Right renal cortex interstitium (tissue), 3 donors: ENCODE measurements at regions not wholly inside any gene's neighbourhood (a gene's known extent, or its start where the extent isn't known, plus 50 kb on each side); places are given as distances from the start of the nearest gene placed in this dataset.

Source experiments
- DNase-seq, 3 donors: peaks; one replicate each; pipeline ENCODE4 v3.0.0-alpha.2; 2013; ENCODE audit warnings: low read depth in 3 of 3, low spot score in 2 of 3

DNA sequence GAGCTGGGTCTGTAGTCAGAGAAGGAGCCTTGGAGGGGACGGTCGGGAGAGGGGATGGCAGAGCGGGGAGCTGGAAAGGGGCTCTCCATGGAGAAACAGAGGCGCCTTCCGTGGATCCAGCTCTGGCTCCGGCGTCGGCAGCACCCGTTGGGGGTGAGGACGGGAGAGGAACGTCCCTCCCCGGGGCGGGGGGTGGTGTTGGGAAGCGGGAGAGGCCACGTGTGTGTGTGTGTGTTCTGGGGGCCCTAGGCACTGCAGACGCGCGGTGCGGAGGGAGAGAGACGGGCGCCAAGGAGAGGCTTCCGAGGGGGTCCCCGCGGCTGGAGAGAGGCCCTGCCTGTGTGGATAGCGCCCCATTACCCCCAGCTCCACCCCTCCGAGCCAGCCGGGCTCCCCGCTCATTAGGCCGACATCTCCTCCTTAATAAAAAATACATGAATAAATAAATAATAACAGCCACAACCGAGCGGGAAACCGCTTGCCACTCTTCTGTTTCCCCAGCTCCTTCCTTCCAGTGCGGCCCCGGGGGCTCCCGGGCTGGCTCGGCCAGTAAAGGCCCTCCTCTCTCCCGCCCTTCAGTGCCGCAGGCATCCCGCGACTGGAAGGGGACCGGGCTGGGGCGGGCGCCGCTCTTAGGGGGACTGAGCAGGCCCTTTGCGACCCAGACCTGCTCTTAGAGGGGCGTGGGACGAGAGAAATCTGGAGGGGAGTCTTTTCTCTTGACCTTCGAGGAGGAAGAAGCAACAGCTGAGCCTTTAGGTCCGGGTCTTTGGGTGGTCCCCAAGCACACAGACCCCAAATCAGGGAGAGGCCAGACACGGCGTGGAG lies 71.3 kb upstream of the ARAP3 start:
- DNase-seq = no peak

DNA sequence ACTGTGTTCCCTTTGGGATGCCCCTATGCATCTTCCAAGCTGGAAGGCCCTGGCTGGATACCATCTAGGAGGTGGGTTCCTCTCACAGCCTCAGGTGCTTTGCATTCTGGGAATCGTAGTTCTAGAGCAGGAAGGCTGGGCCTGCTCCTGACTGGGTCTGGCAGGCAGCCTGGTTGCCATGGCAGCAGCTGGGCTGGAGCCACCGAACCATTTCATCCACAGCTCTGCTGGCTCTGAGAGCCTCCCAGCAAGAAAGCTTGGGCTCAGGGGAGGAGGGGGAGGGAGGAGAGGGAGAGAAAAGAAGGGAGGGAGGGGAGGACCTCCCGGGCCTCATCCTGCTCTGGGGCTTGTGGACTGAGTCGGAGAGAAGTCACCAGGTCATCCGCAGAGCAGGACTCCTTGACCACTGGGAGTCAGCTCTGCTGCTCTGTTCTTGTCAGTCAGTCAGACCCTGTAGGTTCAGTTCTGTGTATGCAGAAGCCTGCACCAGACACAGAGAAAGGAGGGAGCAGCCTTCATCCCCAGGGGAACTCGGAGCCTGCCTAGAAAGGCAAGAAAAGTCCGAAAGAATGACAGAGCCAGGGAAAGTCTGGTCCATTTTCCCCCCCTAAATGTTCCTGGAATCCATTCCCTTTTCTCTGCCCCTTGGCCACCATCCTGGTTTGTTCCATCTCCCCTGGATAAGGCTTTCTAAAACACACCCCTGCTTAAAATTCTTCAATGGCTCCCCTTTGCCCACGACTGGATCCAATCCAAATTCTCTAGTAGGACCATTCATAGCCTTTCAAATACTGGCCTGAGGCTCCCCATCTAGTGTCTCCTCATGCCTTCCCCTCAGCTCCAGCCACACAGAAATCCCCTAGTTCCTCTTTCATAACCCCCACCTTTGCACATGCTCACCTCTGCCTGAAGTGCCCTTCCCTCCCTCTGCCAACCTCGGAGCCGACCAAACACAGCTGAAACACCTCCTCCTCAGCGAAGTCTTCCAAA lies 65.4 kb upstream of the ARAP3 start:
- DNase-seq = peak; percentile 66 to 87 (median 78)

DNA sequence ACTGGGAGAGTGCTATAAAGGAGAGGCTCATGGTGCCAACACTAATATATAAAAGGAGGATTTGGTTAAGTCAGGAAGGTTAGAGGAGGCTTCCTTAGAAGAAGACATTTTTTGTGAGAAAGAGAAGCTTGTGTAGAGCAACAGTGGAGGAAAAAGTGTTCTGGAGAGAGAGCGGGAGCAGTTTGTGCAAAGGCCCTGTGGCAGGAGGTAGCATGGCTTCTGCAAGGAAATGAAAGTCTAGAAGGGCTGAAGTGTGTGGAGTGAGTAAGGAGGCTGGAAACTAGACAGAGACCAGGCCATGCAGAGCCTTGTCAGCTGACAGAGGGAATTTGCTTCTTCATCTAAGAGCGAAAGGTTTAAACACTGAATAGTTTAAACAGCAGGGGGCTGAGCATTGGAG lies 64.4 kb upstream of the ARAP3 start:
- no peak for DNase-seq

DNA sequence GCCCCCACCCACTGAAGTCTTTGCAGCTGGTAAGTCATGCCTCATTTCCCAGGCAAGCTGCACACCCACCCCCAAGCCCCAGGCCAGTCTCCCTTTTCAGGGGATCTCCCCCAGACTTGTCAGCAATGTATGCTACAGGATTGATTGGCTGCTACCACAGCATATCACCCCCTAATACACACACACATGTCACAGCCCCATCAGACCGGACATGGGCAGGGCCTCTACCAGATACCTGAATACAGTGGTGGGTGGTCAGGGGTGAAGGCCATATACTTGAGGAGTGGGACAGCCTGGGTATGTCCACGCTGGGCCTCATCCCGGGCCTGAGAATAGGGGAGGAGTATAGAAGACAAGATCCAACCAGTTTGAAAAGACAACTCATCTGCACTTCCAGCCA lies 63.4 kb upstream of the ARAP3 start:
- DNase-seq = no peak

DNA sequence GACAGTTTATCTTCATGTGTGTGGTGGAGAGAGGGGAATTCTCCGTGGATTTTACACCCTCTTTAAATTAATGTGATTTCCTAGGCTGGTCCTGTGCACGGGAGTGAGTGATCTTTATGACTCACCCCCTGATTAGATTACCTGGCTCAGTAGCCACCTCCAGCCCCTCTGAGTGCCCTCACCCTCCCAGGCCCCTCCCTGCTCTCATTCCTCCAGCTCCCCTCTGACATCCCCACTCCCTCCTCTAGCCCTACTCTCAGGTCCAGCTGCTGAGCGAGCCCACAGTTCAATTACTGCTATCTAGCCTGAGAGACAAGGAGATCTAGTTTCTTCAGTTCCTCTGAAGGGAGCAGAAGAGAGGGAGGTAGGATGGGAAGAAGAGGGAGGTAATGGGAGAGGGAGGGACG lies 61.8 kb upstream of the ARAP3 start:
- no peak for DNase-seq

DNA sequence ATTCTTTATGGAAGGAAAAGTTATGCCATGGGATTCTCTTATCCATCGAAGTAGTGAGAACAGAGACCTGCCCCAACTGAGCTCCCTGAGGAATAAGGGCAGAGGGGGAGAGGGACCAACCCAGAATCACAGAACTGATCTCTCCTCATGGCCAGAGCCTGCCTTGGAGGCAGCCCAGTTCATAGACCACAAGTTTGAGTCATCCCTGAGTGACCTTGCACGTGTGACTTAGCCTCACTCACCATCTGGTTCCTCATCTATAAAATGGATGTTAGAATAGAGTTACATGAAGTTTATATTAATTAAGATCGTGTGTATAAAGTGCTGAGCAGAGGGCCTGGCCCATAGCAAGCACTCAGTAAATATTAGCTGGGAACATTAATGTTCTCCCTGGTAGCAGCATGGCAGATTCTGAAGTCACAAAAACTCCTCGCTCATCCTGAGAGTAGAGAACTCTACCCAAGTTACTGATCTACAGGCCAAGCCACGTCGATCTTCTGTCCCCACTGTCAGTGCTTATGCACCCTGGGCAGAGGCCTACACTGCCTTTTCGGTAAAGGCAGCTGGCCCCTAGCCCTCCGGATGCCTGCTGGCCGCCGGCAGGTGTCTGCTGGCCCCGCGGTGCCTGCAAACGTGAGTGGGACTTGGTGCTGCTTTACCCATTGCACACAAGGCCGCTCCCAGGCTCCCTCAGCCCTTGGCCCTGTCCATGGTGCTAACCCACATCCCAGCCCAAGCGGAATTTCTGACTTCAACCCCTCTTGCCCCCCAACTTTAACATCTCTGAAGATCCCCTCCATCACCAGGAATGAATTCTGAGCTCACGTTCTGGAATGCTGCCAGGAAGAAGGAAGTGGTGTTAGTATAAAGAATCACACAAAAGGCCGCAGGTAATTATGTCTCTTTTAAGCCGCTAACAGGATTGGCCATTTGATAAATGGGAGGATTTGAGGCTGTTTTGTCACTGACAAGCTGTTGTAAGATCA lies 61.1 kb upstream of the ARAP3 start:
- DNase-seq = peak in 1 of 3 donors; percentile 63

DNA sequence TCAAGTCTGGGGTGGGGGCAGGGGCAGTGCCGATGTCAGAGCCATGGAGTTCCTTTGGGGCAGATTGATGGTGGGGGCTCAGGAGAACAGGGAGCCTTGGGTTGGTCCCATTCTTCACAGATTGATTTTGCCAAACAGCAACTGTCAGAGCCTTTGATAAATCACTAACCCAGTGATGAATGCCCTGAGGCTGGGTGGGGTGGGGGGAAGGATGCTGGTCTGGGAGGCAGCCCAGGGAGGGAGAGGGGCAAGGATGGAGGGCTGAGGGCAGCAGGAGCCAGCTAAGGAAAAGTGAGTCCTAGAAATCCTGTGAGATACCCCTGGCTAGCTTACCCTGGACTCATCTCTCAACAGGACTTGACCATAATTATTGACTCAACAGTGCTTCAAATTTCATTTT lies 60.1 kb upstream of the ARAP3 start:
- no peak for DNase-seq

DNA sequence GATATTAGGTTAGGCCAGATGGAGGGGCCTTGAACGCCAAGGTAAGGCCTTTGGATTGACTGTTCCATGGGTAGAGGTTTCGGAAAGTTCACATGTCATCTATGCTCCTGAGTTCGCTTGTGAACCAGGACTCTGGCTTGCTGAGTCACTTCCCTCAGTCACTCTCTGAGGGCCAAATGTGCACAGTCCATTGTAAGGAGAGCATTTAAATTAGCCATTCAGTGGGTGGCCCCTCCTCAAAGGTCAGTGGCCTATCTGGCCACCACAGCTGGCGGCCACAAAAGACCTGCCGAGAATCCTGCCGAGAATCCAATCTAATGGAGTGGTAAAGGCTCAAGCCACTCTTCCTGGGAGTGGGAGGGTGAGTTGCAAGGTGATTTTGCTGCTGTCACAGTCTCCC lies 58.9 kb upstream of the ARAP3 start:
- DNase-seq = no peak

DNA sequence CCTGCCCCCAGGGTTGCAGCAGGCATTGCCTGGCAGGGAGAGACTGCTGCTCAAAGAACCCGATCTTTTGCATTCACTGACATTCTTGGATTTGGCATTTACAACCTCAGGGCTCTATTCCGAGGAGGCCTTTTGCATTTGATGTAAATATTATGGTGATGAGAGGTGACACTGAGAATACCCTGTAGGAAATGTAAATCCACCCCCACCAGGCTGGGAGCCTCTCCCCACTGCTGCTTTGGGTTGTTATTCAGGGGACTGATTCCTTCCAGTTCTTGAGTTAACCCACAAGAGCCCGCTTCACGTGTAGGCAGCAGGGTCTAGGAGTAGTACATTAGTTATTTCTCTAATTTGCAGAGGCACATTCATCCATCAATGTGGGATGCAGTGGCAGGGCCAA lies 55.5 kb upstream of the ARAP3 start:
- no peak for DNase-seq

DNA sequence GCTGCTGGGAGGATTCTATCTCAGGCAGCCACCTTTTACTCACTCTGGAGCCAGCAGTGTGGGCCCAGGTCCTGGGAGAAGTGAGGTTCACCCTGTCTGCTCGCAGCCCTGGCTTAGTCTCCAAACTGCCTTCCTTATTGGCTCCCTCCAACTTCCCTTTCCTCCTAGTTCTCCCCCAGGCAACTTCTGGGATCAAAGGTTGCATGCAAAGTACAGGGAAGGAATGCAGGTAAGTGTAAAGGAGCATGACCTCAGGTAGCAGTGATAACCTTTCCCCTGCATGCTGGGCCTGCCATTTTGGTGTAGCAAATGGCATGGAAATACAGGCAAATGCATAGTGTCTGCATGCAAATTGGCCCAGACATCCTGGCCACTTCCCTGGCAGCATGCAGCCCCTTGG lies 53.8 kb upstream of the ARAP3 start:
- DNase-seq = no peak

DNA sequence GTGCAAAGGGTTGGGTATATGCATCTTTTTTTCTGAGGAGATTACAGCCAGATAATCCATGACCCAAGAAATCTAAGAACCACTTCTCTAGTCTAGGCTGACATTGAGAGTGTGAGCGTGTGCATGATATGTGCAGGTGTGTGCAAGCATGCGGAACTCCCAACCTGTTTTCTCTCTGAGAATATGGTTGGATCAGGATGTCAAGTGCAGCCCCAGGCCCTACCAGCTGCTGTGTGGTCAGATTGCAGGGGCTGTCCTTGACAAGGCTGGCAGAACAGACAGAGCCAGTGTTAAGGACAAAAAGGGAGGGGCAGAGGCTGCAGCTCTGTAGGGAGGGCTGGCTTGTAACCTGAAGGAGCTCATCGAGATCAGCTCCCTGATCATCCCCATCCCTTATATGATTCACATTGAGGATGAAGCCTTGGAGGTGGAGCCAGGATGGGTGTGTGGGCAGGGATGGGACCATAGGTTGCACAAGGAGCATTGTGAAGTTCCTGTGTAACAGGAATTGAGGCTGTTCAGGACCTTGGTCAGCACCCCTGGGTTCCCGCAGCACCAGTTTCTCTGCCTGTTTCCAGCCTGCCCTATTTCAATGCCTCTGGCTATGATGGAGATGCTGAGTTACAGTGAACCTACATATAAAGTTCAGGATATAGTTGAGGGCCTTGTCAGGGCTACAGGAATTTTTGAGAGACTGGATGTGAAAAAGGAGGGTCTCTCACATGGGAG lies 52.6 kb upstream of the ARAP3 start:
- DNase-seq = peak in 2 of 3 donors; percentile 56 to 67

DNA sequence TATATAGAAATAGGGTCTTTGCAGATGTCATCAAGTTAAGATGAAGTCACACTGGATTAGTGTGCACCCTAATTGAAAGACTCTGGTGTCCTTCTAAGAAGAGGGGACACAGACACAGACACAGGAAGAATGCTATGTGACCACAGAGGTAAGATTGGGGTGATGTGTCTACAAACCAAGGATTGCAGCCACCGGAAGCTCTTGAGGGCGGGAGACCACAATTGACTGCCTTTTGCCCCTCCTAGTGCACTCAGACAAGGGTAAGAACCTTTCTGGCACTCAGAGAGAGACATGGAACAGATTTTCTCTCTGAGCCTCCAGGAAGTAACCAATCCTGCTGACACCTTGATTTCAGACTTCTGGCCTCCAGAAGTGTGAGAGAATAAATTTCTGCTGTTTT lies 51.2 kb upstream of the ARAP3 start:
- no peak for DNase-seq

DNA sequence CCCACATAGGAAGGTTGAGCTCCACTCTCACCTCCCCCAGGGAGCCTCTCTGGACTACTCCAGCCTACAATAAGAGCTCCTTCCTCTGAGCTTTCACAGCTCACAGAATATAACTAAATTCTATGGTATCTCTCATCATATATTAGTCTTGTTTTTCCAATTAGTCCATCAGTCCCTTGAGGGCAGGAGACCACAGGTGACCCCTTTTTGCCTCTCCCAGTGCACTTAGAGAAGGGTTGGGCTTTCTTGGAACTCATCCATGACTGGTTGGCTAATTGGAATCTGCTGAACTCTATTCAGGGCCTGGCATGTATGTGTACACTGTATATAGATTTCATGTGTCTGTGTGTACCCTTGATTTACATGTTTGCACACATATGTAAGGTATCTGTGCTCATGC lies 50.4 kb upstream of the ARAP3 start:
- no peak for DNase-seq
